Glutamatergic neuron (in vitro differentiated cells): ENCODE measurements at regions not wholly inside any gene's neighbourhood (a gene's known extent, or its start where the extent isn't known, plus 50 kb on each side); places are given as distances from the start of the nearest gene placed in this dataset.

ENCODE experiments used
- DNase-seq: peaks from one replicate; pipeline ENCODE4 v3.0.0; 2022
- H3K27ac Mint-ChIP-seq: one replicate; pipeline ENCODE4 v1.8.0; 2020; ENCODE audit warnings: mild to moderate bottlenecking, mixed read lengths, inconsistent platforms; ENCODE audit not compliant: unreplicated experiment
- H3K27me3 Mint-ChIP-seq: one replicate; pipeline ENCODE4 v1.8.0; 2020; ENCODE audit warnings: mild to moderate bottlenecking, moderate library complexity, mixed read lengths, inconsistent platforms; ENCODE audit not compliant: unreplicated experiment
- H3K36me3 Mint-ChIP-seq: one replicate; pipeline ENCODE4 v1.8.0; 2020; ENCODE audit warnings: mild to moderate bottlenecking, mixed read lengths, inconsistent platforms; ENCODE audit not compliant: unreplicated experiment
- H3K4me1 Mint-ChIP-seq: one replicate; pipeline ENCODE4 v1.8.0; 2020; ENCODE audit warnings: mild to moderate bottlenecking, low read depth, mixed read lengths, inconsistent platforms; ENCODE audit not compliant: unreplicated experiment
- H3K4me3 Mint-ChIP-seq: one replicate; pipeline ENCODE4 v1.8.0; 2020; ENCODE audit warnings: mild to moderate bottlenecking, mixed read lengths, inconsistent platforms; ENCODE audit not compliant: unreplicated experiment
- H3K9me3 Mint-ChIP-seq: one replicate; pipeline ENCODE4 v1.8.0; 2020; ENCODE audit warnings: mild to moderate bottlenecking, moderate library complexity, mixed read lengths, inconsistent platforms; ENCODE audit not compliant: unreplicated experiment
- TF ChIP-seq, protein P1 (sequence below): fragments of 200-600 bp; sonication (generic); IDR thresholded peaks from one replicate; pipeline ENCODE4 v1.5.0; 2021; ENCODE audit not compliant: partially characterized antibody, unreplicated experiment

DNA sequence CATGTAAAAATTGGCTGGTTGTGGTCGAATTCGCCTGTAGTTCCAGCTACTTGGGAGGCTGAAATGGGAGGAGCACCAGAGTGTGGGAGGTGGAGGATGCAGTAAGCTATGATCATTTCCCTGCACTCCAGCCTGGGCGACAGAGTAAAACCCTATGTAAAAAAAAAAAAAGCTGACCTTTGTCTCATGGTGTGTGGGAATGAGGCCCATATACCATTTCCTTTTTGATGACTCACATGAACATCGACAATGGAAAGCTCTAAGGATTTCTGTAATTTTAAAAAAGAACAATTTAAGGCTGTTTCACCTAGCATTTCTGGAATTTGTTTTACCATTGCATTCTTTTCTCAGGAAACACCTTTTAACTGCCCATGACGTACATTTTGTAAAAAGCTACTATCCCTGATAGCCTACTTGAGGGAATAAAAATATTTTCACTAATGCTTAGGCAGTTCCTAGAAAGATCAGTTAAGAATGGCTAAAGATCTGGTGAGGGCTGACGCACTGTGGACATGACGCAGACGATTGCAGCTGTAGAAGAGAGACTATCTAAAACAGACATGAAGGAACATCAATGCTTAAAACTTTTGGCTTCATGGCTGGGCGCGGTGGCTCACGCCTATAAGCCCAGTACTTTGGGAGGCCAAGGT, 400.6 kb upstream of the IGFBP3 start:
- Mint-ChIP-seq H3K4me1 (no peaks in the 10 kb centered on the region), H3K27ac (no peak overlapping the region), H3K9me3 (no peaks in the 10 kb centered on the region), H3K27me3 (peaks cover 1% of the 10 kb centered on the region), H3K36me3 (no peaks in the 10 kb centered on the region), H3K4me3 (no peak overlapping the region)
- no peak for DNase-seq
- TF ChIP-seq, protein P1, sequence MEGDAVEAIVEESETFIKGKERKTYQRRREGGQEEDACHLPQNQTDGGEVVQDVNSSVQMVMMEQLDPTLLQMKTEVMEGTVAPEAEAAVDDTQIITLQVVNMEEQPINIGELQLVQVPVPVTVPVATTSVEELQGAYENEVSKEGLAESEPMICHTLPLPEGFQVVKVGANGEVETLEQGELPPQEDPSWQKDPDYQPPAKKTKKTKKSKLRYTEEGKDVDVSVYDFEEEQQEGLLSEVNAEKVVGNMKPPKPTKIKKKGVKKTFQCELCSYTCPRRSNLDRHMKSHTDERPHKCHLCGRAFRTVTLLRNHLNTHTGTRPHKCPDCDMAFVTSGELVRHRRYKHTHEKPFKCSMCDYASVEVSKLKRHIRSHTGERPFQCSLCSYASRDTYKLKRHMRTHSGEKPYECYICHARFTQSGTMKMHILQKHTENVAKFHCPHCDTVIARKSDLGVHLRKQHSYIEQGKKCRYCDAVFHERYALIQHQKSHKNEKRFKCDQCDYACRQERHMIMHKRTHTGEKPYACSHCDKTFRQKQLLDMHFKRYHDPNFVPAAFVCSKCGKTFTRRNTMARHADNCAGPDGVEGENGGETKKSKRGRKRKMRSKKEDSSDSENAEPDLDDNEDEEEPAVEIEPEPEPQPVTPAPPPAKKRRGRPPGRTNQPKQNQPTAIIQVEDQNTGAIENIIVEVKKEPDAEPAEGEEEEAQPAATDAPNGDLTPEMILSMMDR: no peak

DNA sequence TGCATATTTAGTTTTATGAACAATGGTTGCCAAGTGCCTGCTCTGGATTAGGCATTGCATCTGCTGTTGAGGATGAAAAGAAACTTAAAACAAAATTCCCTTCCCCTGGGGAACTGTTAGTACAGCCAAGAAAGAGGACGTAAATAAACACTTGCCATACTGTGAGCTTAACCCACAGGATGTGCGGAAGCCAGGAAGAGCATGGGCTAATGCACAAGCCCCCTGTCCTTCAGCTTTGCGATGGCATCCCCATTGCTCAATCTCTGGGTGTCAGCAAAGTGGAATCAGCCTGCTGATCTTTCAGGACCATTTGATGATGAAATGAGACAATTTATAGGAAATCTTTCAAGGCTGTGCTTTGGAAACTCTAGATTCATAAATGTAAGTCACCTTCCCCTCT, 399.9 kb upstream of the IGFBP3 start:
- H3K4me1 Mint-ChIP-seq: no peaks in the 10 kb centered on the region
- H3K4me3 Mint-ChIP-seq: no peak overlapping the region
- TF ChIP-seq, protein P1: no peak
- H3K27me3 Mint-ChIP-seq: peaks cover 1% of the 10 kb centered on the region
- H3K9me3 Mint-ChIP-seq: no peaks in the 10 kb centered on the region
- no peaks in the 10 kb centered on the region for H3K36me3 Mint-ChIP-seq
- H3K27ac Mint-ChIP-seq: no peak overlapping the region
- no peak for DNase-seq

DNA sequence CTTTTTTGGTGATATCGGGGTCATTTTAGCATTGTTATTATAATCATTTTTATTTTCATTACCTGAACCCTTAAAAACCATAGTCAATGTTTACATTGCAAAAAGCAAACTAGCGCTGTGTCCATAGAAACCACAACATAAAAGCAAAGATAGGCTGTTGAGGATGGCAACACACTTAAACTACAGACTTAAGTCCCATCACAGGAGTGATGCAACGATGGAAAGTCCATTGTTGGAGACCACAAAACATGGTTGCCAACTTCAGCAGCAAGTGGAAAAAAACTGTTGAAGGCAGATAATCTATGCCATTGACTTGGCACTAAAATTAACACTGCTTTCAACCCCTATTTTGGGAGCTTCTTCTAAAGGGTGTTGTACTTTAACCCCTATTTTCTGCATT, 398.8 kb upstream of the IGFBP3 start:
- Mint-ChIP-seq H3K27ac (no peak overlapping the region), H3K4me1 (no peaks in the 10 kb centered on the region), H3K36me3 (no peaks in the 10 kb centered on the region), H3K9me3 (no peaks in the 10 kb centered on the region), H3K27me3 (peaks cover 3% of the 10 kb centered on the region), H3K4me3 (no peak overlapping the region)
- DNase-seq: no peak
- TF ChIP-seq, protein P1: no peak

DNA sequence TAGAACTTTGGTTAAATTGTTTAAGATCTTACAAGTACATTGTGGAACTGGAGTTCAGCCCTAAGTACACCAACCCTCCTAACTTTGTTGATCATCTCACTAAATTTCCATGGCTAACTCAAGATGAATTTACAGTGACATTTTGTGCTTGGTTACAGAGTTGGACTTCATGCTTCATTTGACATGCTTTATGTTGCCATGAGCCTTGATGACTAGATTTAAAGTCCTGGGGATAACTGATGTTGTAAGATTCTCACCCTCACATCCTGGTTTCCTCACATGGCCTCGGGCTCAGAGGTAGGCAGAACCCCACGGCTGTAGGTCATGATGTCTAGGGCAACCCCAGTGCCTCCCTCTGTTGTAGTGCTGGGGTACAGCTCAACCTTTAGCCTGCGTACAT, 397.2 kb upstream of the IGFBP3 start:
- H3K36me3 Mint-ChIP-seq: no peaks in the 10 kb centered on the region
- H3K27ac Mint-ChIP-seq: no peak overlapping the region
- TF ChIP-seq, protein P1: no peak
- H3K27me3 Mint-ChIP-seq: peaks cover 3% of the 10 kb centered on the region
- no peaks in the 10 kb centered on the region for H3K4me1 Mint-ChIP-seq
- H3K4me3 Mint-ChIP-seq: no peak overlapping the region
- DNase-seq: no peak
- no peaks in the 10 kb centered on the region for H3K9me3 Mint-ChIP-seq

DNA sequence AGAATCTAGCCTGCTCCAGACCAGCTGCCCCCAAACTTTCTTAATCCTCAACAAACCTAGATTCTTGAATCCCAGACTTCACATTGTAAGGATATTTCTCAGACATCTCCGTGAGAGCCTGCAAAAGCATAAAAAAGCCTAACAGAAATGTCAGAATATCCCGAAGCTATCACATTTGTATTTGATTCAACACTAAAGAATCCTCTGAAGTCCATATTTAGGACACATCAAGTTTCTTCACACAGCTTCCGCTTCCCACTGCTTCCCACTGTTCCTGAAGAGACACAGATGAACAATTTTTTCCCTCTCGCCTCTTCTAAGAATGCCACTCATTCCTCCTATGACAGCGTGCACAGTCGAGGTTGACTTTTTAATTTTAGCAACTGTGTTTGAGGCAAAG, 396.2 kb upstream of the IGFBP3 start:
- Mint-ChIP-seq H3K4me1 (no peaks in the 10 kb centered on the region), H3K36me3 (no peaks in the 10 kb centered on the region), H3K27ac (no peak overlapping the region), H3K27me3 (peaks cover 3% of the 10 kb centered on the region), H3K9me3 (no peaks in the 10 kb centered on the region), H3K4me3 (no peak overlapping the region)
- DNase-seq: no peak
- TF ChIP-seq, protein P1: no peak
